Right atrium auricular region (tissue), 2 donors: ENCODE measurements at regions not wholly inside any gene's neighbourhood (a gene's known extent, or its start where the extent isn't known, plus 50 kb on each side); places are given as distances from the start of the nearest gene placed in this dataset.

Experiments
- DNase-seq: peaks from one replicate; pipeline ENCODE4 v3.0.0-alpha.2; 2019; ENCODE audit warnings: low spot score
- H3K27ac ChIP-seq, 2 donors: fragments of 200-600 bp; sonication (generic); 1 replicate in 1 of 2; 2 replicates in 1 of 2; pipeline ENCODE4 v1.5.1; 2016 to 2019
- H3K27me3 ChIP-seq, 2 donors: fragments of 200-600 bp; sonication (generic); one replicate each; pipeline versions ENCODE4 v1.5.1 to v1.6.0; 2017 to 2019
- H3K36me3 ChIP-seq: fragments of 200-600 bp; sonication (generic); one replicate; pipeline ENCODE4 v1.5.1; 2016
- H3K4me1 ChIP-seq, 2 donors: fragments of 200-600 bp; sonication (generic); one replicate each; pipeline versions ENCODE4 v1.5.1 to v1.6.0; 2017 to 2019
- H3K4me3 ChIP-seq, 2 donors: fragments of 200-600 bp; sonication (generic); 1 replicate in 1 of 2; 2 replicates in 1 of 2; pipeline ENCODE4 v1.5.1; 2017 to 2019; ENCODE audit warnings: mild to moderate bottlenecking in 1 of 2, moderate library complexity in 1 of 2
- H3K9me3 ChIP-seq, 2 donors: fragments of 200-600 bp; sonication (generic); one replicate each; pipeline ENCODE4 v1.5.1; 2019
- TF ChIP-seq, protein P1 (sequence below), 2 donors: fragments of 200-600 bp; sonication (generic); IDR thresholded peaks; one replicate each; pipeline ENCODE4 v1.5.1; 2019; ENCODE audit warnings: antibody characterized with exemption in 2 of 2

DNA sequence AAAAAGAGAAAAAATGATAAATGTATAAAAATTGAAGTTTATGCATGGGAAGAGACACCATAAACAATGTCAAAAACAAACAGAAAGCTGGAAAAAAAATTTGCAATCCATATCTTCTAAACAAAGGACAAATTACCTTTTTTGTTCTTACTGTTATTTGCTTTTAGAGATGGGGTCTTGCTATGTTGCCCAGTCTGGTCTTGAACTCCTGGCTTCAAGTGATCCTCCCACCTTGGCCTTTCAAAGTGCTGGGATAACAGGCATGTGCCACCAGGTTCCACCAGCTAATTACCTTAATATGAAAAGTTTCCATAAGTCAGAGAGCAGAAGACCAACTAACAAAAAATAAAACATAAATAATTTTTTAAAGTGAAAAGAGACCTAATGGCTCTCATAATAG is 90.0 kb upstream of the SIX3 start:
- TF ChIP-seq, protein P1, sequence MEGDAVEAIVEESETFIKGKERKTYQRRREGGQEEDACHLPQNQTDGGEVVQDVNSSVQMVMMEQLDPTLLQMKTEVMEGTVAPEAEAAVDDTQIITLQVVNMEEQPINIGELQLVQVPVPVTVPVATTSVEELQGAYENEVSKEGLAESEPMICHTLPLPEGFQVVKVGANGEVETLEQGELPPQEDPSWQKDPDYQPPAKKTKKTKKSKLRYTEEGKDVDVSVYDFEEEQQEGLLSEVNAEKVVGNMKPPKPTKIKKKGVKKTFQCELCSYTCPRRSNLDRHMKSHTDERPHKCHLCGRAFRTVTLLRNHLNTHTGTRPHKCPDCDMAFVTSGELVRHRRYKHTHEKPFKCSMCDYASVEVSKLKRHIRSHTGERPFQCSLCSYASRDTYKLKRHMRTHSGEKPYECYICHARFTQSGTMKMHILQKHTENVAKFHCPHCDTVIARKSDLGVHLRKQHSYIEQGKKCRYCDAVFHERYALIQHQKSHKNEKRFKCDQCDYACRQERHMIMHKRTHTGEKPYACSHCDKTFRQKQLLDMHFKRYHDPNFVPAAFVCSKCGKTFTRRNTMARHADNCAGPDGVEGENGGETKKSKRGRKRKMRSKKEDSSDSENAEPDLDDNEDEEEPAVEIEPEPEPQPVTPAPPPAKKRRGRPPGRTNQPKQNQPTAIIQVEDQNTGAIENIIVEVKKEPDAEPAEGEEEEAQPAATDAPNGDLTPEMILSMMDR (IDR thresholded peaks at IDR 0.05) = no peak

DNA sequence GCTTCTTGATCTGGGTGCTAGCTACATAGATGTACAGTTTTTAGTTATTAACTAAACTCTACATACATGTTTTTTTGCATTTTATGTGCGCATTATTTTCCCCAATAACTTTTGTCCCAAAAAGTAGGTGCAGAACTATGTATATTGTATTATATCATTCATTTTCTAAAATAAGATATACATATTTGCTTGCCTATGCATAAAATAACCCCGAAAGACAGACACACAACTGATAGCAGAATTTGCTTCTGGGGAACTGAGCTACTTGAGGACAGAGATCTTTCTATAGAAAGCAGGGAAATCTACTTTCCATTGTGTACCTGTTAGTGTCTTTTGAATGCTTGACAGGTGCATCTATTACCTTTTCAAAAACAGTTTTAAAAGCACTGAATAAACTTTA is 88.9 kb upstream of the SIX3 start:
- Histone ChIP-seq H3K27ac (no peak overlapping the region), H3K27me3 (no peaks in the 10 kb centered on the region), H3K9me3 (no peaks in the 10 kb centered on the region), H3K4me1 (no peaks in the 10 kb centered on the region), H3K4me3 (no peak overlapping the region), H3K36me3 (no peaks in the 10 kb centered on the region)
- TF ChIP-seq, protein P1 (IDR thresholded peaks at IDR 0.05) = no peak
- DNase-seq = no peak

More for the DNA sequence above, 90.0 kb upstream of the SIX3 start:
- no peaks in the 10 kb centered on the region for H3K27me3 ChIP-seq
- H3K27ac ChIP-seq = no peak overlapping the region
- no peaks in the 10 kb centered on the region for H3K36me3 ChIP-seq
- no peak for DNase-seq
- no peaks in the 10 kb centered on the region for H3K9me3 ChIP-seq
- H3K4me3 ChIP-seq = no peak overlapping the region
- no peaks in the 10 kb centered on the region for H3K4me1 ChIP-seq

DNA sequence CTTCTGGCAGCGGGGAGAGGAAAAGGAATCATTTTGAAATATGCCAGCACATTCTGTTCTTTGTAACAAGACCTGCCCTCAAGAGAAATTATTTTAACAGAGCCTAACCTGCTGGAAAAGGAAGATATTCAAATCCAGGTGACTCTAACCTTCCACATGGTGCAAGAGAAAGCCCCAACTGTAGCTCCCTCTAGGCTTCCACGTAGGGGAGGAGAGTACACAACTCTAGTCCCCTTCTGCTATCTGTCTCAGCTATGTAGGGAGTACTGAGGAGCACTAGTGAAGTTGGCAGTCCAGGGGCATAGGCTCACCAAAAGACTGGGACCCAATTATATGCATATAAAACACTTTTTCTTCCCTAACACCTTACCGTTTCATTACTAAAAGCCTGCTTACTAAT is 82.2 kb upstream of the SIX3 start:
- no peak for DNase-seq

DNA sequence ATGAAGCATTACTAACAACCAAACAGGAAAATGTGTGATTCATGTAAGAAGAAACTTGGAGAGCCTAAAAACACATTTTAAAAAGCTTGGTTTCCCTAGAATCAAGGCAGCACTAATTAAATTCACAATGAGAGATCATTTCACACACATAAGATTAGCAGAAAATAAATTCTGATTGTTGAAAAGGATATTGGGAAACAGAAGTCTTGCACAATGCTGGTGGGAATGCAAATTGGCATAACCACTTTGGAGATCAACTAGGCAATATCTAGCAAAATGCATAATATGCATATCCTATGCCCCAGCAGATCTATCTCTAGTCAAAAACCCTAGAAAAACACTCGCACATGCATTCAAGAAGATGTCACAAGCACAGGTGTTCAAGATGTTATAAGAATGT is 75.3 kb upstream of the SIX3 start:
- Histone ChIP-seq H3K4me3 (no peak overlapping the region), H3K27ac (no peak overlapping the region), H3K36me3 (no peaks in the 10 kb centered on the region), H3K4me1 (no peaks in the 10 kb centered on the region), H3K9me3 (no peaks in the 10 kb centered on the region), H3K27me3 (no peaks in the 10 kb centered on the region)
- DNase-seq = no peak
- TF ChIP-seq, protein P1 (IDR thresholded peaks at IDR 0.05) = no peak

More for the DNA sequence above, 82.2 kb upstream of the SIX3 start:
- H3K27ac ChIP-seq = no peak overlapping the region
- no peaks in the 10 kb centered on the region for H3K4me1 ChIP-seq
- peaks cover 0 to 11% of the 10 kb centered on the region in 2 donors for H3K9me3 ChIP-seq
- no peak overlapping the region for H3K4me3 ChIP-seq
- H3K36me3 ChIP-seq = no peaks in the 10 kb centered on the region
- H3K27me3 ChIP-seq = no peaks in the 10 kb centered on the region
- TF ChIP-seq, protein P1 (IDR thresholded peaks at IDR 0.05) = no peak

DNA sequence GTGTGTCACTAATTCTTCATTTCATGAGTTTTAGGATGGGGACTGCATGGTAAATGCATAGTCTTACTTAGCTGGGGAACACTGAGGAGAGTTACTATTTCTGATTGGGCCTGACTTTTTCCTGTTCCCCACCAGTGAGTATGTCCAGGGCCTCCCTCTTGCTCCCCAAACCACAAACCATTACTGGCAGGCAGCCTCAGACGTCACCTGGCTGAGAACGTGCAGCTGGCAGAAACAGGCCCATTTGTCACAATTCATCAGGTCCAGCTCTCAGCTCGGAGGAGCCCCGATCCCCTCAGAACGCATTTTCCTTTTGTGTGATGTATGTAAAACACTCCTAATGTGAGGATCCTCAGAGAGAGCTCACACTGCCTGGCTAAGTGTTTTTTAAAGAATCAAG is 71.7 kb upstream of the SIX3 start:
- H3K4me1 ChIP-seq = no peaks in the 10 kb centered on the region
- no peak overlapping the region for H3K27ac ChIP-seq
- no peak overlapping the region for H3K4me3 ChIP-seq
- DNase-seq = no peak
- H3K9me3 ChIP-seq = no peaks in the 10 kb centered on the region
- no peaks in the 10 kb centered on the region for H3K36me3 ChIP-seq
- TF ChIP-seq, protein P1 (IDR thresholded peaks at IDR 0.05) = no peak
- no peaks in the 10 kb centered on the region for H3K27me3 ChIP-seq

DNA sequence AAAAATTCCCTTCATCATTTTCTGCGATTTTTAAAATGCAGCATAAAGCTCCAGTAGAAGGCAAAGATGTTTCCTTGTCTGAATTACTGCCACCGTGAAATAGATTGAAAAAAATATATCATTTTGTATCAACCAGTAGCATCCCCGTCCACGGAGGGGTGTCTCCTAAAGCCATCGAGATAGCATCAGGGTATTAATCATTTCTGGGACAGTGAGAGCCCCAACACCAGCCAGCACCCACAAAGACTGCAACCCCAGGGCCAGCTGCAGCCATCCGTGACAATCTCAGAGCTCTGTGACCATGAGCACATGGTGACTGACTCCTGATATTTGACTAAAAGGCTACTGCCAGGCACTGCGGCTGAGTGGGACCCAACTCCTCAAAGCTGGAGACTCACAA is 64.1 kb upstream of the SIX3 start:
- no peak overlapping the region for H3K27ac ChIP-seq
- H3K4me3 ChIP-seq = no peak overlapping the region
- no peaks in the 10 kb centered on the region for H3K36me3 ChIP-seq
- no peaks in the 10 kb centered on the region for H3K27me3 ChIP-seq
- TF ChIP-seq, protein P1 (IDR thresholded peaks at IDR 0.05) = no peak
- H3K4me1 ChIP-seq = no peaks in the 10 kb centered on the region
- no peak for DNase-seq
- H3K9me3 ChIP-seq = no peaks in the 10 kb centered on the region
